Neural cell (in vitro differentiated cells): ENCODE measurements at regions not wholly inside any gene's neighbourhood (a gene's known extent, or its start where the extent isn't known, plus 50 kb on each side); places are given as distances from the start of the nearest gene placed in this dataset.
"Not testable (repeated sequence)": the region's sequence is repeated elsewhere in the genome, so short reads cannot be mapped to it uniquely, and the experiment has no call there.

Experiments used
- H2AFZ ChIP-seq: fragments of 200-600, 300-800 bp; sonication (generic), shearing (Covaris generic); 2 replicates; pipeline ENCODE4 v1.6.0; 2014; ENCODE audit warnings: low read depth, mild to moderate bottlenecking, antibody characterized with exemption, low read length, moderate library complexity
- H3F3A ChIP-seq: fragments of 200-600 bp; shearing (Covaris generic); 2 replicates; pipeline ENCODE4 v1.6.1; 2016; ENCODE audit warnings: mild to moderate bottlenecking, moderate library complexity, mixed read lengths, antibody characterized with exemption, low read length; ENCODE audit not compliant: insufficient read depth, poor library complexity, severe bottlenecking
- H3K27ac ChIP-seq: fragments of 200-600, 300-800 bp; sonication (generic), shearing (Covaris generic); 2 replicates; pipeline ENCODE4 v1.5.1; 2014; ENCODE audit warnings: mild to moderate bottlenecking, low read length, moderate library complexity
- H3K27me3 ChIP-seq: fragments of 300-800, 200-600 bp; sonication (generic), shearing (Covaris generic); 2 replicates; pipeline ENCODE4 v1.6.0; 2014; ENCODE audit warnings: mild to moderate bottlenecking, low read depth, low read length, moderate library complexity; ENCODE audit not compliant: insufficient read depth
- H3K36me3 ChIP-seq: fragments of 300-800, 200-600 bp; sonication (generic), shearing (Covaris generic); 2 replicates; pipeline ENCODE4 v1.5.1; 2014; ENCODE audit warnings: mild to moderate bottlenecking, antibody characterized with exemption, low read length, moderate library complexity; ENCODE audit not compliant: insufficient read depth
- H3K4me2 ChIP-seq: fragments of 300-800, 200-600 bp; sonication (generic), shearing (Covaris generic); 2 replicates; pipeline ENCODE4 v1.6.0; 2014; ENCODE audit warnings: mild to moderate bottlenecking, low read length
- H3K4me3 ChIP-seq: fragments of 300-800, 200-600 bp; sonication (generic), shearing (Covaris generic); 2 replicates; pipeline ENCODE4 v1.5.1; 2014; ENCODE audit warnings: mild to moderate bottlenecking, low read length, moderate library complexity
- H3K79me2 ChIP-seq: fragments of 200-600 bp; shearing (Covaris generic); replicated peaks from 2 replicates; pipeline ENCODE4 v1.6.0; 2014; ENCODE audit warnings: mild to moderate bottlenecking, low read length, moderate library complexity; ENCODE audit not compliant: insufficient read depth
- H3K9ac ChIP-seq: fragments of 300-800, 200-600 bp; sonication (generic), shearing (Covaris generic); 2 replicates; pipeline ENCODE4 v1.6.1; 2016; ENCODE audit warnings: mild to moderate bottlenecking, low read length, mixed read lengths
- H3K9me2 ChIP-seq: fragments of 200-600 bp; shearing (Covaris generic); 2 replicates; pipeline ENCODE4 v1.6.1; 2016; ENCODE audit warnings: mild to moderate bottlenecking, low read length, mixed read lengths; ENCODE audit not compliant: insufficient read depth
- H3K9me3 ChIP-seq: fragments of 200-600, 300-800 bp; sonication (generic), shearing (Covaris generic); 2 replicates; pipeline ENCODE4 v1.6.1; 2016; ENCODE audit warnings: mild to moderate bottlenecking, mixed run types, low read length, moderate library complexity, mixed read lengths
- H4K20me1 ChIP-seq: fragments of 200-600 bp; shearing (Covaris generic); 2 replicates; pipeline ENCODE4 v1.6.1; 2016; ENCODE audit warnings: mild to moderate bottlenecking, mixed run types; ENCODE audit not compliant: insufficient read depth
- CTCF ChIP-seq: fragments of 450-650 bp; IDR thresholded peaks from 2 replicates; pipeline ENCODE4 v1.5.1; 2014; ENCODE audit warnings: antibody characterized with exemption, mild to moderate bottlenecking, moderate library complexity; ENCODE audit not compliant: poor library complexity, severe bottlenecking
- EP300 ChIP-seq: fragments of 450-650 bp; conservative IDR thresholded peaks from 2 replicates; pipeline ENCODE4 v1.6.1; 2014; ENCODE audit warnings: antibody characterized with exemption, mild to moderate bottlenecking, moderate library complexity; ENCODE audit not compliant: poor library complexity, severe bottlenecking
- EZH2 ChIP-seq: fragments of 200-600, 300-800 bp; shearing (Covaris generic), sonication (generic); IDR thresholded peaks from 2 replicates; pipeline ENCODE4 v1.6.1; 2014; ENCODE audit warnings: antibody characterized with exemption, low read length, borderline replicate concordance, mild to moderate bottlenecking; ENCODE audit not compliant: insufficient read depth, poor library complexity, severe bottlenecking
- MXI1 ChIP-seq: fragments of 450-650 bp; conservative IDR thresholded peaks from 2 replicates; pipeline ENCODE4 v1.6.1; 2014; ENCODE audit warnings: antibody characterized with exemption, mild to moderate bottlenecking; ENCODE audit not compliant: poor library complexity, severe bottlenecking
- POLR2AphosphoS5 ChIP-seq: IDR thresholded peaks from 2 replicates; pipeline ENCODE4 v1.6.1; 2012
- RAD21 ChIP-seq: fragments of 450-650 bp; conservative IDR thresholded peaks from 2 replicates; pipeline ENCODE4 v1.6.1; 2014; ENCODE audit warnings: antibody characterized with exemption, mild to moderate bottlenecking, moderate library complexity
- REST ChIP-seq: IDR thresholded peaks from 2 replicates; pipeline ENCODE4 v1.6.1; 2012; ENCODE audit warnings: borderline replicate concordance
- SMC3 ChIP-seq: fragments of 450-650 bp; conservative IDR thresholded peaks from 2 replicates; pipeline ENCODE4 v1.6.1; 2014; ENCODE audit warnings: antibody characterized with exemption, mild to moderate bottlenecking, moderate library complexity; ENCODE audit not compliant: poor library complexity
- TAF1 ChIP-seq: IDR thresholded peaks from 2 replicates; pipeline ENCODE4 v1.6.1; 2012; ENCODE audit warnings: low read depth

- Histone ChIP-seq H3K9me3 (no peaks in the 10 kb centered on the region), H3K36me3 (no peaks in the 10 kb centered on the region), H3K4me2 (no peak overlapping the region)
Measured at GRCh38 chrX:40897718-40898270, 162.5 kb upstream of the MED14 start.

GRCh38 chrX:40904739-40905138 lies 169.4 kb upstream of the MED14 start:
- H3K4me2 ChIP-seq, H2AFZ ChIP-seq, H3K27ac ChIP-seq, H3K9me2 ChIP-seq, H3K36me3 ChIP-seq, H3K9me3 ChIP-seq, H3K9ac ChIP-seq, H3F3A ChIP-seq, H3K79me2 ChIP-seq, H3K4me3 ChIP-seq, H4K20me1 ChIP-seq, H3K27me3 ChIP-seq: not testable (repeated sequence)

More at GRCh38 chrX:40897718-40898270, 162.5 kb upstream of the MED14 start:
- Histone ChIP-seq H4K20me1 (no peaks in the 10 kb centered on the region), H3K9ac (no peak overlapping the region), H3F3A (no peaks in the 10 kb centered on the region), H3K79me2 (no peaks in the 10 kb centered on the region), H3K27me3 (no peaks in the 10 kb centered on the region), H2AFZ (no peak overlapping the region), H3K9me2 (no peaks in the 10 kb centered on the region), H3K4me3 (no peak overlapping the region), H3K27ac (no peak overlapping the region)
- TF ChIP-seq POLR2AphosphoS5 (no peak), MXI1 (no peak), EP300 (no peak), RAD21 (no peak), TAF1 (no peak), SMC3 (no peak), REST (no peak), CTCF (no peak), EZH2 (no peak)

- Histone ChIP-seq H3K9ac (no peak overlapping the region), H3K4me3 (no peak overlapping the region), H3K27me3 (no peaks in the 10 kb centered on the region), H4K20me1 (no peaks in the 10 kb centered on the region), H3K36me3 (no peaks in the 10 kb centered on the region), H3K9me3 (no peaks in the 10 kb centered on the region), H3K4me2 (no peak overlapping the region), H3F3A (no peaks in the 10 kb centered on the region), H3K79me2 (no peaks in the 10 kb centered on the region), H3K9me2 (no peaks in the 10 kb centered on the region), H2AFZ (no peak overlapping the region), H3K27ac (no peak overlapping the region)
- TF ChIP-seq SMC3 (no peak), EZH2 (no peak), MXI1 (no peak), EP300 (no peak), POLR2AphosphoS5 (no peak), REST (no peak), RAD21 (no peak), TAF1 (no peak), CTCF (no peak)
Measured at GRCh38 chrX:40908026-40908425, 172.7 kb upstream of the MED14 start.
